Right atrium auricular region (tissue), 2 donors: ENCODE measurements at regions not wholly inside any gene's neighbourhood (a gene's known extent, or its start where the extent isn't known, plus 50 kb on each side); places are given as distances from the start of the nearest gene placed in this dataset.

Experiments used
- DNase-seq: peaks from one replicate; pipeline ENCODE4 v3.0.0-alpha.2; 2019; ENCODE audit warnings: low spot score
- H3K27ac ChIP-seq, 2 donors: fragments of 200-600 bp; sonication (generic); 1 replicate in 1 of 2; 2 replicates in 1 of 2; pipeline ENCODE4 v1.5.1; 2016 to 2019
- H3K27me3 ChIP-seq, 2 donors: fragments of 200-600 bp; sonication (generic); one replicate each; pipeline versions ENCODE4 v1.5.1 to v1.6.0; 2017 to 2019
- H3K36me3 ChIP-seq: fragments of 200-600 bp; sonication (generic); one replicate; pipeline ENCODE4 v1.5.1; 2016
- H3K4me1 ChIP-seq, 2 donors: fragments of 200-600 bp; sonication (generic); one replicate each; pipeline versions ENCODE4 v1.5.1 to v1.6.0; 2017 to 2019
- H3K4me3 ChIP-seq, 2 donors: fragments of 200-600 bp; sonication (generic); 1 replicate in 1 of 2; 2 replicates in 1 of 2; pipeline ENCODE4 v1.5.1; 2017 to 2019; ENCODE audit warnings: mild to moderate bottlenecking in 1 of 2, moderate library complexity in 1 of 2
- H3K9me3 ChIP-seq, 2 donors: fragments of 200-600 bp; sonication (generic); one replicate each; pipeline ENCODE4 v1.5.1; 2019
- TF ChIP-seq, protein P1 (sequence below), 2 donors: fragments of 200-600 bp; sonication (generic); IDR thresholded peaks; one replicate each; pipeline ENCODE4 v1.5.1; 2019; ENCODE audit warnings: antibody characterized with exemption in 2 of 2

DNA sequence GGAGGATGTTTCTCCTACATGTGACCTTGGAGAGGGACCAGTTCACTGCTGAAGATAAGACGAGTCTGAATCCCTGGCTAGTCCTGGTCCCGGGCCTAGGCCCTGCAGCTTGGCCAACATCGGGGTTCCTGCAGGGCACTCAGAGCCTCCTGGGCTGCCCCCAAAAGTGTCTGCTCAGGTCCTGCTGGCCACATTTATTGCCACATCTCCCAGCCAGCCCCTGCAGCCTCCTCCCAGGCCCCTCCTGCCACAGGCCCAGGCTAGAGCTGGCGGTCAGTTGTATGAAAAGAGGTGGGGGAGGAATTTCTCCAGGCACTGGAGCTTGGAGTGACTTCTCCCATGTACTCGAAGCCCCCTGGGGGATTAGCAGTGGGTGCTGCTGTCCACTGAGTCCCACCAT, 56.5 kb upstream of the PPARA start:
- Histone ChIP-seq H3K27ac (peak overlapping the region; percentile 97 to 99), H3K4me3 (no peak overlapping the region), H3K36me3 (peaks cover 44% of the 10 kb centered on the region), H3K4me1 (peaks cover 4 to 100% of the 10 kb centered on the region in 2 donors), H3K27me3 (no peaks in the 10 kb centered on the region), H3K9me3 (no peaks in the 10 kb centered on the region)
- DNase-seq = no peak
- TF ChIP-seq, protein P1, sequence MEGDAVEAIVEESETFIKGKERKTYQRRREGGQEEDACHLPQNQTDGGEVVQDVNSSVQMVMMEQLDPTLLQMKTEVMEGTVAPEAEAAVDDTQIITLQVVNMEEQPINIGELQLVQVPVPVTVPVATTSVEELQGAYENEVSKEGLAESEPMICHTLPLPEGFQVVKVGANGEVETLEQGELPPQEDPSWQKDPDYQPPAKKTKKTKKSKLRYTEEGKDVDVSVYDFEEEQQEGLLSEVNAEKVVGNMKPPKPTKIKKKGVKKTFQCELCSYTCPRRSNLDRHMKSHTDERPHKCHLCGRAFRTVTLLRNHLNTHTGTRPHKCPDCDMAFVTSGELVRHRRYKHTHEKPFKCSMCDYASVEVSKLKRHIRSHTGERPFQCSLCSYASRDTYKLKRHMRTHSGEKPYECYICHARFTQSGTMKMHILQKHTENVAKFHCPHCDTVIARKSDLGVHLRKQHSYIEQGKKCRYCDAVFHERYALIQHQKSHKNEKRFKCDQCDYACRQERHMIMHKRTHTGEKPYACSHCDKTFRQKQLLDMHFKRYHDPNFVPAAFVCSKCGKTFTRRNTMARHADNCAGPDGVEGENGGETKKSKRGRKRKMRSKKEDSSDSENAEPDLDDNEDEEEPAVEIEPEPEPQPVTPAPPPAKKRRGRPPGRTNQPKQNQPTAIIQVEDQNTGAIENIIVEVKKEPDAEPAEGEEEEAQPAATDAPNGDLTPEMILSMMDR (IDR thresholded peaks at IDR 0.05) = no peak

DNA sequence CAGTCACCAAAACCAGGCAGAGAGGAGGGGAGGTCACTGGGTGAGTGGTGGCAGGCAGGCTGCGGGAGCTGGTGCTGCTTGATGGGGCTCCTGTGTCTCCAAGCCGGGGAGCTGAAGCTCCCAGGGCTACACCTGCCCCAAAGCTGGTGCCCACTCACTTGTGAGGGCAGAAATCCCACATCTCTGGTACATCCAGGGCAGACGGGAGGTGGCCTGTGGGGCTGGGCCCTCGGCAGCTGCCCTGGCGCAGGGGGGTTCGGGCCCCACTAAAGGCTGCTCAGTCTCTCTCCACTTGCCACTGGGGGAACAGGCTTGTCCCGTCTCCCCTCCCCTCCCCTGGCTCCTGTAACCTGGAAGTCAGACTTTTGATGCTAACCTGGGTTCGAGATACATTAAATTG, 55.6 kb upstream of the PPARA start:
- H3K4me1 ChIP-seq = peaks cover 4 to 100% of the 10 kb centered on the region in 2 donors

DNA sequence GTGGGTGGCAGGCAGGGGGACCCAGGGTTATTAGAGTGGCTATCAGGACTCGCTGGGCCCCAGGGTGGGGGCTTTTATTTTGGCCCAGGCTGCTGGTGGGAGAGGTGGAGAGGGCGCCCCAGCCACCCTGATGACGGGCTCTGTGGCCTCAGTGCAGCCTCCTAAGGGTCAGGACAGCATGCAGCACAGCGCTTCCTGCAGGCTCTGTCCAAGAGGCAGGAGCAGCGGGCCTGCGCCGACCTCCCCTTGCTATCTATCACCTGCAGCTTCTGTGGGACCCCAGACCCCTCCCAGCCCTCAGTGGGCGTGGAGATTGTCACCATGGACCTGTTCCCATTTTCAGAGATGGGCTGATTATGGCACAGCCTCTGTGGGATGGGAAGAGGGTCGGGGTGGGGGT, 54.3 kb upstream of the PPARA start:
- H3K4me1 ChIP-seq = peaks cover 4 to 100% of the 10 kb centered on the region in 2 donors
- DNase-seq = no peak
- TF ChIP-seq, protein P1 (IDR thresholded peaks at IDR 0.05) = no peak
- peak overlapping the region in 1 of 2 donors; percentile 33 for H3K27ac ChIP-seq
- H3K36me3 ChIP-seq = peaks cover 60% of the 10 kb centered on the region
- no peaks in the 10 kb centered on the region for H3K9me3 ChIP-seq
- H3K4me3 ChIP-seq = no peak overlapping the region
- H3K27me3 ChIP-seq = no peaks in the 10 kb centered on the region

More for the DNA sequence above, 55.6 kb upstream of the PPARA start:
- Histone ChIP-seq H3K36me3 (peaks cover 50% of the 10 kb centered on the region), H3K27me3 (no peaks in the 10 kb centered on the region), H3K4me3 (no peak overlapping the region), H3K27ac (peak overlapping the region; percentile 44 to 97), H3K9me3 (no peaks in the 10 kb centered on the region)
- TF ChIP-seq, protein P1 (IDR thresholded peaks at IDR 0.05) = no peak
- no peak for DNase-seq

DNA sequence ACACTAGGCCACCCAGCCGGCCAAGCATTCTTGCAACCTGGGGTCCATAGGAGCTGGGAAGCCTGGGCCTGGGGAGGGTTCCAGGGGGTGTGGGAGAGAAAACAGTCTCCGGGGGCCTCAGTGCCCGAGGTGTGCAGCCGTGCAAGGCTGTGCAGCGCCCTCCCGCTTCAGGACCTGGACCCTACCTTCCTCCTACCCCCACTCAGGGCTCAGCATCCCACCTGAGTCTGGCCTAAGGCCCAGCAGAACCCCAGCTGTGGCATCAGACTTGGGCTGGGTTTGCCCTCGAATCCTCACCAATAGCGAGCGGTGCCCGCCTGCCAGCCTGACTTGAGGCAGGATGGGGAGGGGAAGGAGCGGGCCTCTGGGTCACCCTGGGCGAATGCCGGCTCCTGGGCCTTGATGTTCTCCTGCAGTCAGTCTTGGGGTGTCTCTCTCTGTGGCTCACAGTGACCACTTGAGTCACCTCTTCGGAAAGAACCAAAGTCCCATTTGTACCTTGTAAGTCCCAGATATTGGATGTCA, 53.6 kb upstream of the PPARA start:
- Histone ChIP-seq H3K27me3 (no peaks in the 10 kb centered on the region), H3K27ac (peak overlapping the region in 1 of 2 donors; percentile 33), H3K4me3 (no peak overlapping the region), H3K36me3 (peaks cover 61% of the 10 kb centered on the region), H3K9me3 (no peaks in the 10 kb centered on the region), H3K4me1 (peaks cover 4 to 100% of the 10 kb centered on the region in 2 donors)
- no peak for DNase-seq
- TF ChIP-seq, protein P1 (IDR thresholded peaks at IDR 0.05) = no peak

DNA sequence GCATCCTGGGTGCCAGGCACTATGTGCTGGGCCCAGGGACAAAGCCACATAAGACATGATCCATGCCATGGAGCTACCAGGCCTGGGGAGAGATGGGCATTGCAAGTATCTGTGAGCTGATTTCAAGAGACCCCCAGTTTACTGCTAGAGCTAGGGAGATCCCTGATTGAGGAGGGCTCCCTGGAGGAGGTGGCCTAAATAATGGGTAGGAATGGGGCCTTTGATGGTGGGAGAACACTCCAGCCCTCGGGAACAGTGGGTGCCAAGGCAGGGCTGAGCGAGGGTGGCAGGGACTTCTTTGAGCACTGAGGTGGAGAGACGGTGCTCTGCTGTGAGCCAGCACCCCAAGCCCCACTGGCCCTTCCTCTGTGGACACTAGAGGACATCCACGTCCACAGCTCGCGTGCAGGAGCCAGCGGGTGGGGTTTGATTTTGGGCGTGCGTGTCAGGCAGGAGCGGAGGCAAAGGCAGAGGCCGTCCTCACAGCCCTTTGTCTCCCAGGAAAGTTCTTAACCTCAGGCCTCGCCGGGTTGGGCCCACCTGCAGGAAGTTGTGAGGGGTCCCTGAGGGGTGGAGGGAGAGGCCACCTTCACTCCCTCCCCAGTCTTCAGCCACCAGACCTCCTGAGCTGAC, 52.9 kb upstream of the PPARA start:
- Histone ChIP-seq H3K27me3 (no peaks in the 10 kb centered on the region), H3K27ac (peak overlapping the region in 1 of 2 donors; percentile 33), H3K4me3 (no peak overlapping the region), H3K4me1 (peaks cover 4 to 100% of the 10 kb centered on the region in 2 donors), H3K9me3 (no peaks in the 10 kb centered on the region), H3K36me3 (peaks cover 61% of the 10 kb centered on the region)
- DNase-seq = no peak
- TF ChIP-seq, protein P1 (IDR thresholded peaks at IDR 0.05) = no peak
